IMR-90 (cell line): ENCODE measurements at regions not wholly inside any gene's neighbourhood (a gene's known extent, or its start where the extent isn't known, plus 50 kb on each side); places are given as distances from the start of the nearest gene placed in this dataset.

Experiments
- ATAC-seq: fragments of 200-7000 bp; cut with Tn5 transposase; 2 replicates; pipeline ENCODE4 v1.9.1; 2020; ENCODE audit warnings: low read depth, mild to moderate bottlenecking, moderate library complexity
- BruUV-seq: library from RNA; stranded (reverse); fragments of 400-500 nt; replicated peaks from 2 replicates; lab custom pipeline; 2021; lab: Mats Ljungman, UMichigan
- CTCF ChIA-PET: fragments of 300-600 bp; formaldehyde crosslinking; extraction: SDS; loops from one replicate; lab custom pipeline; 2021; ENCODE audit warnings: antibody characterized with exemption; lab: Yijun Ruan, JAX
- POLR2A ChIA-PET: fragments of 300-600 bp; sonication (Branson Sonifier 250); formaldehyde crosslinking; loops from one replicate; lab custom pipeline; 2022; ENCODE audit warnings: antibody characterized with exemption; ENCODE audit not compliant: unreplicated experiment; lab: Charles Lee
- DNase-seq: peaks from one replicate; pipeline ENCODE4 v3.0.0; 2013
- H2AFZ ChIP-seq: replicated peaks from 2 replicates; pipeline ENCODE3; 2013; ENCODE audit warnings: low read length, mild to moderate bottlenecking; ENCODE audit not compliant: poor library complexity
- H2AK5ac ChIP-seq: 2 replicates; pipeline ENCODE4 v1.6.1; 2013; ENCODE audit warnings: low read depth, low read length, inconsistent platforms
- H2AK9ac ChIP-seq: replicated peaks from 2 replicates; pipeline ENCODE3; 2013; ENCODE audit warnings: mild to moderate bottlenecking, low read depth, low read length, moderate library complexity; ENCODE audit not compliant: poor library complexity
- H2BK120ac ChIP-seq: 2 replicates; pipeline ENCODE4 v1.6.1; 2013; ENCODE audit warnings: low read depth, low read length, inconsistent platforms
- H2BK15ac ChIP-seq: 3 replicates; pipeline ENCODE4 v1.6.1; 2013; ENCODE audit warnings: low read depth, low read length, inconsistent platforms
- H2BK20ac ChIP-seq: 2 replicates; pipeline ENCODE4 v1.6.1; 2013; ENCODE audit warnings: low read depth, mild to moderate bottlenecking, inconsistent platforms, low read length, moderate library complexity
- H2BK5ac ChIP-seq: 2 replicates; pipeline ENCODE4 v1.6.1; 2013; ENCODE audit warnings: mild to moderate bottlenecking, low read depth, low read length, inconsistent platforms; ENCODE audit not compliant: poor library complexity, severe bottlenecking
- H3K14ac ChIP-seq: replicated peaks from 2 replicates; pipeline ENCODE4 v1.6.1; 2013; ENCODE audit warnings: low read depth, low read length, inconsistent platforms
- H3K18ac ChIP-seq: 2 replicates; pipeline ENCODE4 v1.6.1; 2013; ENCODE audit warnings: low read depth, low read length, control low read depth
- H3K23ac ChIP-seq: 2 replicates; pipeline ENCODE4 v1.6.1; 2013; ENCODE audit warnings: low read depth, low read length, inconsistent platforms
- H3K27ac ChIP-seq: 2 replicates; pipeline ENCODE4 v1.5.1; 2013; ENCODE audit warnings: mild to moderate bottlenecking, control low read depth, low read length; ENCODE audit not compliant: insufficient read depth
- H3K27me3 ChIP-seq: 2 replicates; pipeline ENCODE4 v1.6.1; 2013; ENCODE audit warnings: low read length; ENCODE audit not compliant: control insufficient read depth, insufficient read depth
- H3K36me3 ChIP-seq: 2 replicates; pipeline ENCODE4 v1.6.1; 2013; ENCODE audit warnings: low read length, mixed read lengths; ENCODE audit not compliant: control insufficient read depth, insufficient read depth
- H3K4ac ChIP-seq: 2 replicates; pipeline ENCODE4 v1.6.1; 2013; ENCODE audit warnings: low read depth, low read length, inconsistent platforms
- H3K4me1 ChIP-seq: 2 replicates; pipeline ENCODE4 v1.6.1; 2013; ENCODE audit warnings: low read length, mixed read lengths; ENCODE audit not compliant: control insufficient read depth, insufficient read depth
- H3K4me2 ChIP-seq: 2 replicates; pipeline ENCODE4 v1.6.1; 2013; ENCODE audit warnings: low read depth, mild to moderate bottlenecking, control low read depth, low read length, moderate library complexity
- H3K4me3 ChIP-seq: 2 replicates; pipeline ENCODE4 v1.5.1; 2013; ENCODE audit warnings: low read depth, mild to moderate bottlenecking, control low read depth, low read length, moderate library complexity; ENCODE audit not compliant: insufficient read depth
- H3K56ac ChIP-seq: 2 replicates; pipeline ENCODE4 v1.6.1; 2013; ENCODE audit warnings: low read length, inconsistent platforms; ENCODE audit not compliant: insufficient read depth; ENCODE audit errors: extremely low read depth
- H3K79me1 ChIP-seq, 2 experiments: 2 replicates each; pipeline ENCODE4 v1.6.1; 2013; ENCODE audit warnings: low read length in 2 of 2, inconsistent platforms in 1 of 2, low read depth in 1 of 2
- H3K9ac ChIP-seq: 2 replicates; pipeline ENCODE4 v1.6.1; 2013; ENCODE audit warnings: low read depth, low read length, control low read depth
- H3K9me1 ChIP-seq: 2 replicates; pipeline ENCODE4 v1.6.1; 2013; ENCODE audit warnings: low read length, inconsistent platforms; ENCODE audit not compliant: insufficient read depth
- H3K9me3 ChIP-seq: 2 replicates; pipeline ENCODE4 v1.6.1; 2013; ENCODE audit warnings: low read length; ENCODE audit not compliant: control insufficient read depth, insufficient read depth
- H4K20me1 ChIP-seq: 2 replicates; pipeline ENCODE4 v1.6.1; 2013; ENCODE audit warnings: low read length, inconsistent platforms; ENCODE audit not compliant: insufficient read depth
- H4K5ac ChIP-seq: 2 replicates; pipeline ENCODE4 v1.6.1; 2013; ENCODE audit warnings: mild to moderate bottlenecking, low read depth, low read length, control low read depth
- H4K8ac ChIP-seq, 2 experiments: 2 replicates each; pipeline ENCODE4 v1.6.1; 2013; ENCODE audit warnings: low read depth in 2 of 2, low read length in 2 of 2, control low read depth in 1 of 2, inconsistent platforms in 1 of 2
- H4K91ac ChIP-seq: 2 replicates; pipeline ENCODE4 v1.6.1; 2013; ENCODE audit warnings: low read depth, low read length, inconsistent platforms; ENCODE audit not compliant: insufficient read depth
- BHLHE40 ChIP-seq: fragments of 150-350 bp; IDR thresholded peaks from 2 replicates; pipeline ENCODE4 v1.6.1; 2016; ENCODE audit warnings: mild to moderate bottlenecking, low read depth, low read length
- CEBPB ChIP-seq: IDR thresholded peaks from 2 replicates; pipeline ENCODE4 v1.6.1; 2012; ENCODE audit warnings: low read depth, low read length, improper control_type of control experiment
- CHD1 ChIP-seq: IDR thresholded peaks from 2 replicates; pipeline ENCODE4 v1.6.1; 2012; ENCODE audit warnings: low read depth, low read length, improper control_type of control experiment
- CTCF ChIP-seq: conservative IDR thresholded peaks from 2 replicates; pipeline ENCODE4 v1.5.1; 2012; ENCODE audit warnings: mild to moderate bottlenecking, low read depth, low read length, improper control_type of control experiment
- ELK1 ChIP-seq: fragments of 150-350 bp; IDR thresholded peaks from 2 replicates; pipeline ENCODE4 v1.6.1; 2016; ENCODE audit warnings: low read depth, mild to moderate bottlenecking, low read length, moderate library complexity, borderline replicate concordance
- FOS ChIP-seq: fragments of 150-350 bp; IDR thresholded peaks from 2 replicates; pipeline ENCODE4 v1.6.1; 2016; ENCODE audit warnings: low read depth, low read length
- MAFK ChIP-seq: IDR thresholded peaks from 2 replicates; pipeline ENCODE4 v1.6.1; 2012; ENCODE audit warnings: low read depth, low read length, improper control_type of control experiment
- MAZ ChIP-seq: IDR thresholded peaks from 2 replicates; pipeline ENCODE4 v1.6.1; 2012; ENCODE audit warnings: low read depth, mild to moderate bottlenecking, low read length, improper control_type of control experiment, moderate library complexity, borderline replicate concordance
- MXI1 ChIP-seq: IDR thresholded peaks from 2 replicates; pipeline ENCODE4 v1.6.1; 2012; ENCODE audit warnings: low read depth, mild to moderate bottlenecking, low read length, moderate library complexity, borderline replicate concordance
- RAD21 ChIP-seq: IDR thresholded peaks from 2 replicates; pipeline ENCODE4 v1.6.1; 2012; ENCODE audit warnings: low read length, improper control_type of control experiment
- RCOR1 ChIP-seq: IDR thresholded peaks from 2 replicates; pipeline ENCODE4 v1.6.1; 2012; ENCODE audit warnings: mild to moderate bottlenecking, low read length, improper control_type of control experiment; ENCODE audit not compliant: insufficient replicate concordance
- RFX5 ChIP-seq: IDR thresholded peaks from 2 replicates; pipeline ENCODE4 v1.8.0; 2012; ENCODE audit warnings: low read depth, mild to moderate bottlenecking, low read length, moderate library complexity
- USF2 ChIP-seq: fragments of 150-350 bp; IDR thresholded peaks from 2 replicates; pipeline ENCODE4 v1.6.1; 2017; ENCODE audit warnings: mild to moderate bottlenecking, antibody characterized with exemption, low read length, low read depth
- WGBS, 2 experiments: methylation state at CpG; one replicate each; pipeline versions ENCODE4 v1.1.5 to v1.1.7; 2013; ENCODE audit warnings: missing lambda C conversion rate in 2 of 2; ENCODE audit not compliant: insufficient read length in 1 of 2; ENCODE audit errors: extremely low coverage in 2 of 2; 5-methylcytosine and 5-hydroxymethylcytosine counted together
- dilution Hi-C: fragments of 300-500 bp; cut with HindIII; formaldehyde crosslinking; loops from one replicate; pipeline ENCODE4 v1.14.3; 2018; ENCODE audit warnings: low sequenced_read_pairs; ENCODE audit not compliant: unreplicated experiment
- in situ Hi-C: fragments of 300-500 bp; cut with MboI; formaldehyde crosslinking; loops from 3 replicates; pipeline ENCODE4 v1.14.3; 2019; ENCODE audit warnings: low sequenced_read_pairs, inconsistent platforms, mixed read lengths
- intact Hi-C: fragments of 100-400 bp; cut with micrococcal nuclease; formaldehyde crosslinking; loops from 2 replicates; pipeline ENCODE4 v1.10.0; 2022

- no peaks in the 10 kb centered on the region for H3K79me1 ChIP-seq
- no peaks in the 10 kb centered on the region for H3K4me1 ChIP-seq
- H2BK5ac ChIP-seq, result no peak overlapping the region
- no peak overlapping the region for H4K5ac ChIP-seq
- H3K56ac ChIP-seq, result no peak overlapping the region
- H2AK5ac ChIP-seq, result no peak overlapping the region
- H3K9me3 ChIP-seq, result no peaks in the 10 kb centered on the region
- in situ Hi-C loops, result no loop called here
- H2AK9ac ChIP-seq, result peak overlapping the region; percentile 65
- peaks cover 3% of the 10 kb centered on the region; the same call in 1 of the 2 replicates for H3K27me3 ChIP-seq
- no peaks in the 10 kb centered on the region for H4K20me1 ChIP-seq
- H3K9ac ChIP-seq, result no peak overlapping the region
- no peak overlapping the region for H2BK120ac ChIP-seq
- intact Hi-C loops, result no loop called here
- dilution Hi-C loops, result no loop called here
- H3K4me3 ChIP-seq, result no peak overlapping the region
- H3K9me1 ChIP-seq, result no peaks in the 10 kb centered on the region; the same call in 1 of the 2 replicates
- no peak overlapping the region for H2BK15ac ChIP-seq
- H3K23ac ChIP-seq, result no peak overlapping the region
- DNase-seq (no peak), ATAC-seq (no peak)
- H3K4ac ChIP-seq, result no peak overlapping the region
- no peak overlapping the region for H4K8ac ChIP-seq
- no peak overlapping the region for H3K18ac ChIP-seq
- no peak overlapping the region for H3K27ac ChIP-seq
- 60% methylated on average over 1 of the region's 6 CpGs; no CpG with 5 or more reads in 1 of the 2 experiments for WGBS, 2 experiments
- TF ChIP-seq CHD1 (no peak), CTCF (no peak), RAD21 (no peak), RCOR1 (no peak), MAFK (no peak), MXI1 (no peak), BHLHE40 (no peak), RFX5 (no peak), USF2 (no peak), CEBPB (no peak), MAZ (no peak), FOS (no peak), ELK1 (no peak)
- POLR2A ChIA-PET, result no interaction called here
- no peak overlapping the region for H3K4me2 ChIP-seq
- CTCF ChIA-PET, result interaction anchor here (0.6 to 1.0 kb wide), 2 partner anchors 84 to 109 kb away, joined by 3 to 4 read pairs; no protein-coding TSS in a partner anchor
- H3K14ac ChIP-seq, result no peak overlapping the region
- no peak overlapping the region for H2AFZ ChIP-seq
- H2BK20ac ChIP-seq, result no peak overlapping the region
- no TSS peak for BruUV-seq
- no peak overlapping the region for H4K91ac ChIP-seq
- no peaks in the 10 kb centered on the region for H3K36me3 ChIP-seq
These were observed 106.1 kb downstream of the GGTLC2 start for GRCh38 chr22:22750335-22751042.
